ENCODE measurements at regions not wholly inside any gene's neighbourhood (a gene's known extent, or its start where the extent isn't known, plus 50 kb on each side); places are given as distances from the start of the nearest gene placed in this dataset.

DNA sequence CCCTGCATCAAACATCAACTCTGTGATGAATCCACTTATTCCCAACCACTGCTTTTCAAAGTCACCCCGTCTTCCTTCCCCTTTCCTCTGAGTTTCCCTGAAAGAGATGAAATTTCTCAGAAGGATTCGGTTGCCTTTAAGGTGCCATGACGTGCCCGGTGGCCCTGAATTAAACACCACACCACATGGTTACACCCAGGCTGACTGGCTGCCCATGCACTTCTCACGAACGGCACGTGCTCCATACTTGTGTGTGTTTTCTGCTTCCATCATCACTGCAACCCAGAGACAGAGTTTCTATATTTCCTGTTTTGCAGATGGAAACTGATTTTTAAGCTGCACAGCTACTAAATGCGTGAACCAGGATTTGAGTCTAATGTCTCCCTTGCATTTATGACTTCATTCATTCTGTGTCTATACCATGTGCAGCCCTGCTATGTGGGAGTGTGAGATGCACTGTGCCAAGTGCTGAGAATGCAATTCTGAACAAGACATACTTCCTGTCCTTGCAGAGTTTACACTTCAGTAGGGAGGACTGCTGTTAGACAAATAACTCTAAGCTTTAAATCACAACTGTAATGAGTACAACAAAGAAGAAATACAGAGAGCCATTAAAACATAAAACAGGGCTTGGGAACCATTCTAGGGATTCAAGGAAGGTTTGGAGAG, 162.9 kb downstream of the NXNL2 start:
- Histone ChIP-seq H3K9me3 (ENCODE audit: control insufficient read depth in 1 of 2, low read length in 2 of 2) (peaks cover 0 to 5% of the 10 kb centered on the region in 2 donors), H3K4me3 (ENCODE audit: low read depth in 1 of 2, low read length in 2 of 2) (no peak overlapping the region), H3K27ac (ENCODE audit: low read length) (no peak overlapping the region), H3K27me3 (ENCODE audit: low read depth, low read length) (no peaks in the 10 kb centered on the region), H3K36me3 (ENCODE audit: control insufficient read depth in 1 of 2, insufficient read depth in 2 of 2, low read length in 2 of 2) (no peaks in the 10 kb centered on the region), H3K4me1 (ENCODE audit: control insufficient read depth in 1 of 2, insufficient read depth in 2 of 2, low read length in 2 of 2) (peaks cover 0 to 8% of the 10 kb centered on the region in 2 donors)

DNA sequence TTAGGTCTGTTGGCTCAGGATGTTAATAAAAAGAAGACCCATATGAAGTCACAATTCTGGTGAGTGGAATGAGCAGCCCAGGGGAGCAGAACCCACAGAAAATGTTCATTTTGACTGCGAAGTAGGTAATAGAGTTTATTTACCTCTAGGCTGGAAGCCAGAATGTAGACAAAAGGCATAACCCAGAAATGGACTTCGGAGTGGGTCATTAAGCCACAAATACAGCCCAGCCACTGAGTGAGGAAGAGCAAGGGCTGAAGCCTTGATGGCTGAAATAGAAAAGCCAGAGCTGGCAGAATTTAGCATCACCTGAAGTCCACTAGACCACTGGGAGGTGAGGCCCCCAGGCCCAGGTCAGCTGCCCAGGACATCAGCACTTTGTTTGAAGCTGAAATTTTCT, 168.0 kb downstream of the NXNL2 start:
- Histone ChIP-seq H3K9me3 (ENCODE audit: control insufficient read depth in 1 of 2, low read length in 2 of 2) (peaks cover 0 to 5% of the 10 kb centered on the region in 2 donors), H3K4me1 (ENCODE audit: control insufficient read depth in 1 of 2, insufficient read depth in 2 of 2, low read length in 2 of 2) (peaks cover 0 to 5% of the 10 kb centered on the region in 2 donors), H3K36me3 (ENCODE audit: control insufficient read depth in 1 of 2, insufficient read depth in 2 of 2, low read length in 2 of 2) (no peaks in the 10 kb centered on the region), H3K4me3 (ENCODE audit: low read depth in 1 of 2, low read length in 2 of 2) (no peak overlapping the region), H3K27me3 (ENCODE audit: low read depth, low read length) (no peaks in the 10 kb centered on the region), H3K27ac (ENCODE audit: low read length) (no peak overlapping the region)

GRCh38 chr9:88706193-88707113, 171.5 kb downstream of the NXNL2 start:
- no peaks in the 10 kb centered on the region for H3K4me1 ChIP-seq (ENCODE audit: control insufficient read depth in 1 of 2, insufficient read depth in 2 of 2, low read length in 2 of 2)
- no peaks in the 10 kb centered on the region for H3K36me3 ChIP-seq (ENCODE audit: control insufficient read depth in 1 of 2, insufficient read depth in 2 of 2, low read length in 2 of 2)
- no peak overlapping the region for H3K4me3 ChIP-seq (ENCODE audit: low read depth in 1 of 2, low read length in 2 of 2)
- no peak overlapping the region for H3K27ac ChIP-seq (ENCODE audit: low read length)
- no peaks in the 10 kb centered on the region for H3K9me3 ChIP-seq (ENCODE audit: control insufficient read depth in 1 of 2, low read length in 2 of 2)
- no peaks in the 10 kb centered on the region for H3K27me3 ChIP-seq (ENCODE audit: low read depth, low read length)

DNA sequence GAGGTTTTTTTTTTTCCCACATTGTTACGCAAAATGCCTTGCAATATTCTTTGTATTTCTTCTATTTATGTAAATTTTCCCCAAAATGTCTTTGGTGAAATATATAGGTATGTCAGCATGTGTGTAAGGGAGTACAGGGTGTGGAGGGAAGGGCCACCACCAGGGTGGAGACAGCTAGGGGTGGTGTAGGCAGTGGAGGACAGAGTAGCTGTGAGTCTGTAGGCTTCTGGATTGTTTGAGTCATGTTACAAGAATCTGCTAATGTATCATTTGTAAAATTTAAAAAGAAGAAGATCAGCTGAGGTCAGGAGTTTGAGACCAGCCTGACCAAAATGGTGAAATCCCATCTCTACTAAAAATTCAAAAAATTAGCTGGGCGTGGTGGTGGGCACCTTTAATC, 175.5 kb downstream of the NXNL2 start:
- no peaks in the 10 kb centered on the region for H3K27me3 ChIP-seq (ENCODE audit: low read depth, low read length)
- H3K36me3 ChIP-seq (ENCODE audit: control insufficient read depth in 1 of 2, insufficient read depth in 2 of 2, low read length in 2 of 2), result no peaks in the 10 kb centered on the region
- no peak overlapping the region for H3K27ac ChIP-seq (ENCODE audit: low read length)
- H3K4me1 ChIP-seq (ENCODE audit: control insufficient read depth in 1 of 2, insufficient read depth in 2 of 2, low read length in 2 of 2), result no peaks in the 10 kb centered on the region
- peaks cover 0 to 5% of the 10 kb centered on the region in 2 donors for H3K9me3 ChIP-seq (ENCODE audit: control insufficient read depth in 1 of 2, low read length in 2 of 2)
- H3K4me3 ChIP-seq (ENCODE audit: low read depth in 1 of 2, low read length in 2 of 2), result no peak overlapping the region

DNA sequence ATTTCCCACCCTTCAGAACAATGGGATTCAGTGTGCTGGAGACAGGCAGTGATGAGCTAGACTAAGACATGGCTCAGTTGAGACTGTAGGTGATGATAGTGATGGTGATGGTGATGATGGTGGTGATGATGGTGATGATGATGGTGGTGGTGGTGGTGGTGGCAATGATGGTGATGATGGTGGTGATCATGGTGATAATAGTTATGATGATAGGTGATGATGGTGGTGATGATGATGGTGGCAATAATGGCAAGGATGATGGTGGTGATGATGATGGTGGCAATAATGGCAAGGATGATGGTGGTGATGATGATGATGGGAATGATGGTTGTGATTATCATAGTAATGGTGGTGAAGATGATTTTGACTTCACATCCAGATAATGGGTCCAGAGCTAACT, 176.7 kb downstream of the NXNL2 start:
- Histone ChIP-seq H3K27ac (ENCODE audit: low read length) (no peak overlapping the region), H3K27me3 (ENCODE audit: low read depth, low read length) (no peaks in the 10 kb centered on the region), H3K9me3 (ENCODE audit: control insufficient read depth in 1 of 2, low read length in 2 of 2) (peaks cover 0 to 5% of the 10 kb centered on the region in 2 donors), H3K4me3 (ENCODE audit: low read depth in 1 of 2, low read length in 2 of 2) (no peak overlapping the region), H3K4me1 (ENCODE audit: control insufficient read depth in 1 of 2, insufficient read depth in 2 of 2, low read length in 2 of 2) (no peaks in the 10 kb centered on the region), H3K36me3 (ENCODE audit: control insufficient read depth in 1 of 2, insufficient read depth in 2 of 2, low read length in 2 of 2) (no peaks in the 10 kb centered on the region)

GRCh38 chr9:88712484-88712883, 177.5 kb downstream of the NXNL2 start:
- no peaks in the 10 kb centered on the region for H3K36me3 ChIP-seq (ENCODE audit: control insufficient read depth in 1 of 2, insufficient read depth in 2 of 2, low read length in 2 of 2)
- H3K9me3 ChIP-seq (ENCODE audit: control insufficient read depth in 1 of 2, low read length in 2 of 2), result peaks cover 0 to 5% of the 10 kb centered on the region in 2 donors
- no peak overlapping the region for H3K27ac ChIP-seq (ENCODE audit: low read length)
- no peaks in the 10 kb centered on the region for H3K27me3 ChIP-seq (ENCODE audit: low read depth, low read length)
- H3K4me3 ChIP-seq (ENCODE audit: low read depth in 1 of 2, low read length in 2 of 2), result no peak overlapping the region
- H3K4me1 ChIP-seq (ENCODE audit: control insufficient read depth in 1 of 2, insufficient read depth in 2 of 2, low read length in 2 of 2), result no peaks in the 10 kb centered on the region

GRCh38 chr9:88713010-88713409, 178.0 kb downstream of the NXNL2 start:
- Histone ChIP-seq H3K27ac (ENCODE audit: low read length) (no peak overlapping the region), H3K27me3 (ENCODE audit: low read depth, low read length) (no peaks in the 10 kb centered on the region), H3K9me3 (ENCODE audit: control insufficient read depth in 1 of 2, low read length in 2 of 2) (peaks cover 0 to 5% of the 10 kb centered on the region in 2 donors)

DNA sequence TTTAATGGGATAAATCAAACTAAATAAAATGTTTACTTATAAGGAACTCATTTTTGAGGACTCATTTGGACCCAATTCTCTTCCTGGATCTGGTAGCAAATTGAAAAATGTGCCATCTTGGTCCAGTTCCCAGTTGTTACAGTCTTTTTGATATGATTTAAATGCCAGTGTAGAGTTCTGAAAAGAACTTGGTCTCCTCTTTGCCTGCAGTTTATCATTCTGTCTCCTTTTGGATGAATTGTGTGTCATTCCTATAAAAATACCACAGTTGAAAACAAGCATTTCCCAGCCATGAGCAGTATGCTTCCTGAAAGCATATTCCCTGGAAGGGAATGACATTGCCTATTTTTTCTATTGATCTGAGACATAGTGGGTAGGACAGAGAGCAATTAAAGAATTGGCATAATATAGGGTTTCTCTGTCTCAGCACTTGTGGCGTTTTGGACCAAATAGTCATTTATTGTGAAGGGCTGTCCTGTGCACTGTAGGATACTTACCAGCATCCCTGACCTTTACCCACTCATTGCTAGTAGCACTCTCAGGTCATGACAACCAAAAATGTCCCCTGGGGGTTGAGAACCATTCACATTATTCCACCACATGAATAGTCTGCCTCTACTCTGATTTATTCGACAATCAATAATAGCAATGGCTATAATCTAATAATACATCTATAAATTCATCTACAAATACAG, 181.8 kb downstream of the NXNL2 start:
- Histone ChIP-seq H3K27me3 (ENCODE audit: low read depth, low read length) (no peaks in the 10 kb centered on the region), H3K4me3 (ENCODE audit: low read depth in 1 of 2, low read length in 2 of 2) (no peak overlapping the region), H3K4me1 (ENCODE audit: control insufficient read depth in 1 of 2, insufficient read depth in 2 of 2, low read length in 2 of 2) (no peaks in the 10 kb centered on the region), H3K27ac (ENCODE audit: low read length) (no peak overlapping the region), H3K36me3 (ENCODE audit: control insufficient read depth in 1 of 2, insufficient read depth in 2 of 2, low read length in 2 of 2) (no peaks in the 10 kb centered on the region), H3K9me3 (ENCODE audit: control insufficient read depth in 1 of 2, low read length in 2 of 2) (peaks cover 0 to 5% of the 10 kb centered on the region in 2 donors)

More at GRCh38 chr9:88713010-88713409, 178.0 kb downstream of the NXNL2 start:
- Histone ChIP-seq H3K4me3 (ENCODE audit: low read depth in 1 of 2, low read length in 2 of 2) (no peak overlapping the region), H3K4me1 (ENCODE audit: control insufficient read depth in 1 of 2, insufficient read depth in 2 of 2, low read length in 2 of 2) (no peaks in the 10 kb centered on the region), H3K36me3 (ENCODE audit: control insufficient read depth in 1 of 2, insufficient read depth in 2 of 2, low read length in 2 of 2) (no peaks in the 10 kb centered on the region)

DNA sequence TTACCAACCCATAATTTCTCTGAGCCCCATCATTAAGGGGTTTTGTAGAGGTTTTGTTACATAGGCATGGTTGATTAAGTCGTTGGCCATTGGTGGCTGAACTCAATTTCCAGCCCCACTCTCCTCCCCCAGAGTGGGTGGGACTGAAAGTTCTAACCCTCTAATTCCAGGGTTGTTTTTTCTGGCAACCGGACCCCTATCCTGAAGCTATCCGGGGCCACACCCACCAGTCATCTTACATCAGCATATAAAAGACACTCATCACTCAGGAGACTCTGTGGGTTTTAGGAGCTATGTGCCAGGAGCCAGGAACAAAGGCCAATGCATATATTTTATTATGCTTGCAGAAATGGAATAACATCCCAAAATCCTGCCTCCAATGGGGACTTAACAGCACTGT, 186.0 kb downstream of the NXNL2 start:
- Histone ChIP-seq H3K4me3 (ENCODE audit: low read depth in 1 of 2, low read length in 2 of 2) (no peak overlapping the region), H3K4me1 (ENCODE audit: control insufficient read depth in 1 of 2, insufficient read depth in 2 of 2, low read length in 2 of 2) (no peaks in the 10 kb centered on the region), H3K27me3 (ENCODE audit: low read depth, low read length) (no peaks in the 10 kb centered on the region), H3K9me3 (ENCODE audit: control insufficient read depth in 1 of 2, low read length in 2 of 2) (no peaks in the 10 kb centered on the region), H3K36me3 (ENCODE audit: control insufficient read depth in 1 of 2, insufficient read depth in 2 of 2, low read length in 2 of 2) (no peaks in the 10 kb centered on the region), H3K27ac (ENCODE audit: low read length) (no peak overlapping the region)

GRCh38 chr9:88721495-88722279, 186.7 kb downstream of the NXNL2 start:
- Histone ChIP-seq H3K9me3 (ENCODE audit: control insufficient read depth in 1 of 2, low read length in 2 of 2) (no peaks in the 10 kb centered on the region), H3K27ac (ENCODE audit: low read length) (no peak overlapping the region), H3K27me3 (ENCODE audit: low read depth, low read length) (no peaks in the 10 kb centered on the region), H3K4me1 (ENCODE audit: control insufficient read depth in 1 of 2, insufficient read depth in 2 of 2, low read length in 2 of 2) (no peaks in the 10 kb centered on the region), H3K4me3 (ENCODE audit: low read depth in 1 of 2, low read length in 2 of 2) (no peak overlapping the region), H3K36me3 (ENCODE audit: control insufficient read depth in 1 of 2, insufficient read depth in 2 of 2, low read length in 2 of 2) (no peaks in the 10 kb centered on the region)

Measured in muscle layer of duodenum (tissue), 2 donors.